ENCODE measurements at regions not wholly inside any gene's neighbourhood (a gene's known extent, or its start where the extent isn't known, plus 50 kb on each side); places are given as distances from the start of the nearest gene placed in this dataset.

GRCh38 chr12:24398605-24399004 lies 449.1 kb upstream of the SOX5 start:
- TF ChIP-seq CTCF (conservative IDR thresholded peaks at IDR 0.05; ENCODE audit: low read depth, low read length) (no peak), EZH2 (IDR thresholded peaks at IDR 0.05; ENCODE audit: low read length, unreplicated experiment) (no peak), EZH2phosphoT487 (IDR thresholded peaks at IDR 0.05; ENCODE audit: borderline replicate concordance, low read length) (no peak)

Measured in PC-3 (cell line).